C4-2B (cell line): ENCODE measurements at regions not wholly inside any gene's neighbourhood (a gene's known extent, or its start where the extent isn't known, plus 50 kb on each side); places are given as distances from the start of the nearest gene placed in this dataset.

Experiments used
- ZFX ChIP-seq: fragments of 450-650 bp; IDR thresholded peaks from 2 replicates; pipeline ENCODE4 v1.6.1; 2017
- TF ChIP-seq, protein P1 (sequence below): fragments of 450-650 bp; conservative IDR thresholded peaks from 2 replicates; pipeline ENCODE4 v1.5.1; 2017; ENCODE audit warnings: mild to moderate bottlenecking

DNA sequence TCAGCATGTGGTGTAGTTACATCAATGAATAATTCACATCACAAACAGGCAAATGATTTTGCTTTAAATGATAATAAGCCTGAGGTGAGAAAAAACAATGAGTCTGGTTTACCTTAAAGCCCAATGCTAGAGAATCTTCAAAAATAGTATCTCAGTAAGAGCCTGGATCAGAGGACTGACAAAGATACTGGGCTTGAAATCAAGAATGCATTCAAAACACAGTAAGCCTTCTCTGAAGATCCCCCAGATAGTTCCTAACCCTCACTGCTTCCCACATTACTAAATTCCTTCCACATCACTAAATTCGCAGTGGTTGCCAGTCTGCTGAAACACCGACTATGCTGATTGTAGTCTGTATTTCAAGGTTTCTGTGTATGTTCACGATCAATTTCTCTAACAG lies 514.9 kb downstream of the SUCLG1 start:
- TF ChIP-seq, protein P1, sequence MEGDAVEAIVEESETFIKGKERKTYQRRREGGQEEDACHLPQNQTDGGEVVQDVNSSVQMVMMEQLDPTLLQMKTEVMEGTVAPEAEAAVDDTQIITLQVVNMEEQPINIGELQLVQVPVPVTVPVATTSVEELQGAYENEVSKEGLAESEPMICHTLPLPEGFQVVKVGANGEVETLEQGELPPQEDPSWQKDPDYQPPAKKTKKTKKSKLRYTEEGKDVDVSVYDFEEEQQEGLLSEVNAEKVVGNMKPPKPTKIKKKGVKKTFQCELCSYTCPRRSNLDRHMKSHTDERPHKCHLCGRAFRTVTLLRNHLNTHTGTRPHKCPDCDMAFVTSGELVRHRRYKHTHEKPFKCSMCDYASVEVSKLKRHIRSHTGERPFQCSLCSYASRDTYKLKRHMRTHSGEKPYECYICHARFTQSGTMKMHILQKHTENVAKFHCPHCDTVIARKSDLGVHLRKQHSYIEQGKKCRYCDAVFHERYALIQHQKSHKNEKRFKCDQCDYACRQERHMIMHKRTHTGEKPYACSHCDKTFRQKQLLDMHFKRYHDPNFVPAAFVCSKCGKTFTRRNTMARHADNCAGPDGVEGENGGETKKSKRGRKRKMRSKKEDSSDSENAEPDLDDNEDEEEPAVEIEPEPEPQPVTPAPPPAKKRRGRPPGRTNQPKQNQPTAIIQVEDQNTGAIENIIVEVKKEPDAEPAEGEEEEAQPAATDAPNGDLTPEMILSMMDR = no peak
- no peak for TF ChIP-seq ZFX
